IMR-90 (cell line): ENCODE measurements at regions not wholly inside any gene's neighbourhood (a gene's known extent, or its start where the extent isn't known, plus 50 kb on each side); places are given as distances from the start of the nearest gene placed in this dataset.

ENCODE experiments used
- CTCF ChIP-seq: conservative IDR thresholded peaks from 2 replicates; pipeline ENCODE4 v1.5.1; 2012; ENCODE audit warnings: mild to moderate bottlenecking, low read depth, low read length, improper control_type of control experiment
- POLR2A ChIP-seq: IDR thresholded peaks from 2 replicates; pipeline ENCODE4 v1.6.1; 2012; ENCODE audit warnings: mild to moderate bottlenecking, low read depth, low read length

GRCh38 chr2:173740639-173741038 is 224.5 kb downstream of the SP3 start:
- TF ChIP-seq CTCF = no peak
- no peak for TF ChIP-seq POLR2A
